Adipocyte (in vitro differentiated cells): ENCODE measurements at regions not wholly inside any gene's neighbourhood (a gene's known extent, or its start where the extent isn't known, plus 50 kb on each side); places are given as distances from the start of the nearest gene placed in this dataset.

Experiments used
- DNase-seq: peaks from one replicate; pipeline ENCODE4 v3.0.0-alpha.2; 2015; ENCODE audit warnings: low read depth
- H3K27me3 ChIP-seq: replicated peaks from 2 replicates; pipeline ENCODE4 v1.7.0; 2013; ENCODE audit warnings: mild to moderate bottlenecking, low read length, moderate library complexity; ENCODE audit not compliant: control insufficient read depth, insufficient read depth
- H3K36me3 ChIP-seq: 2 replicates; pipeline ENCODE4 v1.7.0; 2013; ENCODE audit warnings: low read length, mild to moderate bottlenecking, moderate library complexity; ENCODE audit not compliant: control insufficient read depth, insufficient read depth, severe bottlenecking
- H3K4me1 ChIP-seq: 2 replicates; pipeline ENCODE4 v1.7.0; 2013; ENCODE audit warnings: mild to moderate bottlenecking, low read length, moderate library complexity; ENCODE audit not compliant: control insufficient read depth, insufficient read depth
- H3K4me3 ChIP-seq: 2 replicates; pipeline ENCODE4 v1.7.0; 2013; ENCODE audit warnings: mild to moderate bottlenecking, low read length, moderate library complexity
- H3K9ac ChIP-seq: 2 replicates; pipeline ENCODE4 v1.7.0; 2013; ENCODE audit warnings: mild to moderate bottlenecking, low read length, moderate library complexity
- H3K9me3 ChIP-seq: 2 replicates; pipeline ENCODE4 v1.7.0; 2013; ENCODE audit warnings: mild to moderate bottlenecking, low read length, moderate library complexity; ENCODE audit not compliant: control insufficient read depth

GRCh38 chr10:15462253-15462897 lies 91.3 kb upstream of the FAM171A1 start:
- peaks cover 7% of the 10 kb centered on the region for H3K9me3 ChIP-seq

GRCh38 chr10:15461353-15462108 lies 90.4 kb upstream of the FAM171A1 start:
- Histone ChIP-seq H3K36me3 (no peaks in the 10 kb centered on the region), H3K9me3 (peaks cover 7% of the 10 kb centered on the region), H3K4me1 (peaks cover 24% of the 10 kb centered on the region), H3K9ac (peak overlapping the region; percentile 69), H3K27me3 (no peaks in the 10 kb centered on the region), H3K4me3 (no peak overlapping the region)
- peak; percentile 89 for DNase-seq

More at GRCh38 chr10:15462253-15462897, 91.3 kb upstream of the FAM171A1 start:
- Histone ChIP-seq H3K9ac (peak overlapping the region; percentile 69), H3K36me3 (no peaks in the 10 kb centered on the region), H3K27me3 (no peaks in the 10 kb centered on the region), H3K4me1 (peaks cover 24% of the 10 kb centered on the region), H3K4me3 (no peak overlapping the region)
- DNase-seq, result peak; percentile 77

GRCh38 chr10:15460661-15461060 lies 89.6 kb upstream of the FAM171A1 start:
- H3K4me1 ChIP-seq, result peaks cover 24% of the 10 kb centered on the region

GRCh38 chr10:15459218-15459617 lies 88.1 kb upstream of the FAM171A1 start:
- Histone ChIP-seq H3K4me3 (no peak overlapping the region), H3K36me3 (no peaks in the 10 kb centered on the region), H3K4me1 (peaks cover 24% of the 10 kb centered on the region), H3K9ac (no peak overlapping the region), H3K9me3 (peaks cover 7% of the 10 kb centered on the region), H3K27me3 (peaks cover under 1% of the 10 kb centered on the region)
- no peak for DNase-seq

More at GRCh38 chr10:15460661-15461060, 89.6 kb upstream of the FAM171A1 start:
- Histone ChIP-seq H3K9me3 (peaks cover 7% of the 10 kb centered on the region), H3K27me3 (no peaks in the 10 kb centered on the region), H3K36me3 (no peaks in the 10 kb centered on the region), H3K9ac (peak overlapping the region; percentile 69), H3K4me3 (no peak overlapping the region)
- peak; percentile 30 for DNase-seq

GRCh38 chr10:15457382-15457781 lies 86.3 kb upstream of the FAM171A1 start:
- H3K4me3 ChIP-seq, result no peak overlapping the region
- H3K9me3 ChIP-seq, result peaks cover 4% of the 10 kb centered on the region
- no peak for DNase-seq
- H3K4me1 ChIP-seq, result peaks cover 16% of the 10 kb centered on the region
- H3K9ac ChIP-seq, result no peak overlapping the region
- H3K27me3 ChIP-seq, result peaks cover 10% of the 10 kb centered on the region
- no peaks in the 10 kb centered on the region for H3K36me3 ChIP-seq

- Histone ChIP-seq H3K4me1 (no peaks in the 10 kb centered on the region), H3K4me3 (no peak overlapping the region), H3K36me3 (no peaks in the 10 kb centered on the region), H3K9me3 (peaks cover 4% of the 10 kb centered on the region), H3K27me3 (peaks cover 17% of the 10 kb centered on the region), H3K9ac (no peak overlapping the region)
- DNase-seq, result no peak
Measured at GRCh38 chr10:15455456-15455855, 84.4 kb upstream of the FAM171A1 start.

GRCh38 chr10:15453926-15454325 lies 82.8 kb upstream of the FAM171A1 start:
- no peak for DNase-seq
- Histone ChIP-seq H3K4me1 (no peaks in the 10 kb centered on the region), H3K9me3 (peaks cover 4% of the 10 kb centered on the region), H3K9ac (no peak overlapping the region), H3K36me3 (no peaks in the 10 kb centered on the region), H3K27me3 (peaks cover 17% of the 10 kb centered on the region), H3K4me3 (no peak overlapping the region)

- no peaks in the 10 kb centered on the region for H3K4me1 ChIP-seq
- no peaks in the 10 kb centered on the region for H3K36me3 ChIP-seq
- peaks cover 17% of the 10 kb centered on the region for H3K27me3 ChIP-seq
- no peak overlapping the region for H3K4me3 ChIP-seq
- no peak overlapping the region for H3K9ac ChIP-seq
- H3K9me3 ChIP-seq, result peaks cover 4% of the 10 kb centered on the region
- DNase-seq, result no peak
Measured at GRCh38 chr10:15453457-15453856, 82.4 kb upstream of the FAM171A1 start.

- Histone ChIP-seq H3K36me3 (no peaks in the 10 kb centered on the region), H3K9ac (no peak overlapping the region), H3K4me1 (no peaks in the 10 kb centered on the region), H3K4me3 (no peak overlapping the region), H3K27me3 (peaks cover 17% of the 10 kb centered on the region), H3K9me3 (peaks cover 5% of the 10 kb centered on the region)
- DNase-seq, result no peak
Measured at GRCh38 chr10:15452545-15452944, 81.5 kb upstream of the FAM171A1 start.

GRCh38 chr10:15451137-15452094 lies 80.3 kb upstream of the FAM171A1 start:
- no peak overlapping the region for H3K9ac ChIP-seq
- no peaks in the 10 kb centered on the region for H3K36me3 ChIP-seq
- H3K9me3 ChIP-seq, result peaks cover 3% of the 10 kb centered on the region
- H3K4me1 ChIP-seq, result no peaks in the 10 kb centered on the region
- H3K4me3 ChIP-seq, result no peak overlapping the region
- DNase-seq, result no peak
- peaks cover 17% of the 10 kb centered on the region for H3K27me3 ChIP-seq

GRCh38 chr10:15448598-15448997 lies 77.5 kb upstream of the FAM171A1 start:
- no peaks in the 10 kb centered on the region for H3K36me3 ChIP-seq
- H3K27me3 ChIP-seq, result peaks cover 11% of the 10 kb centered on the region
- no peaks in the 10 kb centered on the region for H3K4me1 ChIP-seq
- no peak overlapping the region for H3K4me3 ChIP-seq
- no peak overlapping the region for H3K9ac ChIP-seq
- peaks cover 3% of the 10 kb centered on the region for H3K9me3 ChIP-seq
- no peak for DNase-seq
